ENCODE measurements at regions not wholly inside any gene's neighbourhood (a gene's known extent, or its start where the extent isn't known, plus 50 kb on each side); places are given as distances from the start of the nearest gene placed in this dataset.

DNA sequence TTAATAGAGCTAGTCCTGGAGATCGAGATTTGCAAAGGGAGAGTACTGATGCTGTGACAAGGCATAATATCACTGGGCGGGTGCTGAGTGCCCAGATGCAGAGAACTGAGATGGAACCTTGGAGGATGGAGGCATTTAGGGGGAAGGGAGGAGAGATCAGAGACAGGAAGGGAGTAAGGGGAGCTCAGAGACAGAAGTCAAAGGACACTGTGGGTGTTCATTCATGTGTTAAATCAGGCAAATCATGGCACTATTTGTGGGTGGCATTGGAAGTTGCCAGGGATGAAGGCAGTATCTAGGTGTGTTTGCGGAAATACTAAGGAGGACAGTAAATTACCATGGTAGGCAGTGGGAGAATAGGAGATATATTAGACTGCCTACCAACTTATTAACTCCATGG is 135.0 kb downstream of the RBM46 start:
- TF ChIP-seq CTCF (IDR thresholded peaks at IDR 0.05): no peak
- TF ChIP-seq POLR2A (IDR thresholded peaks at IDR 0.05): no peak
